ENCODE measurements at regions not wholly inside any gene's neighbourhood (a gene's known extent, or its start where the extent isn't known, plus 50 kb on each side); places are given as distances from the start of the nearest gene placed in this dataset.

DNA sequence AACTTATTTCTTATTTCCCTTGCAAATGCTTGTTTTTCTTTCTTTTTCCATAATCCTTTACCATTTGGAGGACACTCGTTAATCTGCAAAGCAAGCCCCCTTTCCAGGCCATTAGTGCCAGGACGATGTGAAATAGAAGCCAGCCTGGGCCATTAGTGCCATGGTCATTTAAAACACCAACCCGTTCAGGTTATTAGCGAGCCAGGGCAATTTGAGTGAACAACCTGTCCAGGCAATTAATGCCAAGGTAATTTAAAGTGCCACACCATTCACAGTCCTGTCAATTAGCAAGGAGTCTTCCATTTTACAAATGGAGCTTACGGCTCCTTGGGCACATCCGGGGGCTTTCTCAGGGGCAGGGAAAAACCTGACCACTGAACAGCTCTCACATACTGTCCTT lies 370.6 kb downstream of the HRH4 start:
- TF ChIP-seq GATA2 (IDR thresholded peaks at IDR 0.05; ENCODE audit: low read depth, low read length) (no peak), GATA3 (IDR thresholded peaks at IDR 0.05; ENCODE audit: low read depth, low read length) (no peak)

- TF ChIP-seq GATA3 (IDR thresholded peaks at IDR 0.05; ENCODE audit: low read depth, low read length) (no peak), GATA2 (IDR thresholded peaks at IDR 0.05; ENCODE audit: low read depth, low read length) (no peak)
These were observed 371.6 kb downstream of the HRH4 start for GRCh38 chr18:24831871-24832665.

DNA sequence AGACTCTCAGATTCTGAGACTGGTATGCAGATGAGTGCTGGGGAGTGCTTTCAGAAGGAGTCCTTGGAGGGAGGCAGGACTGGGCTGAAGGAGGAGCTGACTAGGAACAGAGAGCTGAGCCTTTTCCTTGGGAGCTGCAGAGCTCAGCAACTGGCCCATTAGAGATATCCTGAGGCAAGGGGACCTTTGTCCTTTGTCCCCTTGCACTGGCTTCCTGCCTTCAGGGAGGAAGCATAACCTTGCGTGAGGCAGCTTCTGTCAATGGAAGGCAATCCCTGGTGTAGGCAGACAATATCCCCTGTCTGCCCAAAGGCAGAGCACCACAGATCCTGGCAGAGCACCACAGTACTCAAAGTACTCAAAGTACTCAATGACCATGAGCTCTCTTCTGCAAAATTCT lies 375.3 kb downstream of the HRH4 start:
- TF ChIP-seq GATA2 (IDR thresholded peaks at IDR 0.05; ENCODE audit: low read depth, low read length) (no peak), GATA3 (IDR thresholded peaks at IDR 0.05; ENCODE audit: low read depth, low read length) (no peak)

DNA sequence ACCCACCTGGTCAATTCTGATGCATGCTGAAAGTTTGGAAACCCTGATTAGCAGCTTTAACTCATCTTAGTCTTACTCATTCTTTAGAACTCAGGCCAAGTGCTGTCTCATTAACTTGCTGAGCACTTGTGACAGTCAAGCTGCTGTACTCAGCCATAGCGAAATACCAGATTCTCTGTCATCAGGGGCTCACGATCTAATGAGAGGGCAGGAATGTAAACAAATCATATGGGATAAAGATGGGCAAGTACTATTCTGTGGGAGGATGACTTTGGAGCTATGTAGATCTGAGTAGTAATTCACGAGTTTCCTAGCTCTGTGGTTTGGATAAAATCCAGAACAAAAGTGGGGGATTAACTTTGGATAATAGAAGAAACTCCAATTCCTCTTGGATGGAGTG lies 376.6 kb downstream of the HRH4 start:
- no peak for TF ChIP-seq GATA2 (IDR thresholded peaks at IDR 0.05; ENCODE audit: low read depth, low read length)
- TF ChIP-seq GATA3 (IDR thresholded peaks at IDR 0.05; ENCODE audit: low read depth, low read length): no peak

GRCh38 chr18:24840051-24840450 lies 379.6 kb downstream of the HRH4 start:
- TF ChIP-seq GATA2 (IDR thresholded peaks at IDR 0.05; ENCODE audit: low read depth, low read length) (no peak), GATA3 (IDR thresholded peaks at IDR 0.05; ENCODE audit: low read depth, low read length) (no peak)

DNA sequence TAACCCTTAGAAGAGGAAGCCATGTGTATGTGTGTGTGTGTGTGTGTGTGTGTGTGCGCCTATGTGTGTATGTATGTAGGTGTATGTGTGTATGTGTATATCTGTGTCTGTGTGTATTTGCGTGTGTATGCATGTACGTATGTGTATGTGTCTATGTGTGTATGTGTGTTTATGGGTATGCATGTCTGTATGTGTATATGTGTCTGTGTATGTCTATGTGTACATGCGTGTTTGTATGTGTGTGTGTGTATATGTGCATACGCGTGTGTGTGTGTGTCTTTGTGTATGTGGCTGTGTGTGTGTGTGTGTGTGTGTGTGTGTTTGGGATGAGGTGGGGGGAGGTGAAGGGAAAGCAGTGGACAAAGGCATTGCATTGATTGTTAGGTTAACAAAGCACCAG lies 380.2 kb downstream of the HRH4 start:
- TF ChIP-seq GATA3 (IDR thresholded peaks at IDR 0.05; ENCODE audit: low read depth, low read length): no peak
- TF ChIP-seq GATA2 (IDR thresholded peaks at IDR 0.05; ENCODE audit: low read depth, low read length): no peak

- TF ChIP-seq GATA2 (IDR thresholded peaks at IDR 0.05; ENCODE audit: low read depth, low read length) (no peak), GATA3 (IDR thresholded peaks at IDR 0.05; ENCODE audit: low read depth, low read length) (no peak)
These were observed 381.1 kb downstream of the HRH4 start for GRCh38 chr18:24841536-24841935.

DNA sequence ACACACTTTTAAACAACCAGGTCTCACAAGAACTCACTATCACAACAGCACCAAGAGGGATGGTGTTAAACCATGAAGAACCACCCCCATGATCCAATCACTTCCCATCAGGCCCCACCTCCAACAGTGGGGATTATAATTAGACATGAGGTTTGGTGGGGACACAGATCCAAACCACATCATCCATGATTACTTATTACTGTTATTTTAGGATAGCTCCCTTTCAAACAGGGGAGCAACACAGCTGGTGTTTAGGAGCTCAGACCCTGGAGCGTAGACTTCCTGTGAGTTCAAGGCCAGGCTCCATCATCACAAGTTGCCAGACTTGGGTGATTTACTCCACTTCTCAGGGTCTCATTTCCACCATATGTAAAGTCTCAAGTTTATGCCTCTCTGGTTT lies 382.7 kb downstream of the HRH4 start:
- TF ChIP-seq GATA3 (IDR thresholded peaks at IDR 0.05; ENCODE audit: low read depth, low read length) (no peak), GATA2 (IDR thresholded peaks at IDR 0.05; ENCODE audit: low read depth, low read length) (no peak)

DNA sequence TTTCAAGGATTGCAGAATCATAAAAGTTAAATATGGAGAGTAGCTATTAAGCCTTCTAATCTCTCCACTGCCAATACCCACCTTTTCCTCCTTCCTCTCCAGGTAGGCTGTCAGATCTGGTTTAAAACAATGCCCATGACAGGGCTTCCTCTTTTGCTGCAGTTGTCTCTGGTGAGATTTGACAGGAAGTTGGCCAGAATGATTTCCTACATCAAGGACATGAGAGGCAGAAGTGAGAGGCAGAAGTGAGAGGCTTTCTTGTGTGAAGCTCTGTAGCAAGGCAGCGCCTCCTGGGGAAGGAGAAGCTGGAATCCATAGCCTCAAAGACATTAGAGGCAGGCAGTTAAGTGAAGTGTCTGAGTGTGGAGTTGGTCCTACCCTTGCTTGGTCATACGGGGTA lies 385.7 kb downstream of the HRH4 start:
- TF ChIP-seq GATA3 (IDR thresholded peaks at IDR 0.05; ENCODE audit: low read depth, low read length) (no peak), GATA2 (IDR thresholded peaks at IDR 0.05; ENCODE audit: low read depth, low read length) (no peak)

DNA sequence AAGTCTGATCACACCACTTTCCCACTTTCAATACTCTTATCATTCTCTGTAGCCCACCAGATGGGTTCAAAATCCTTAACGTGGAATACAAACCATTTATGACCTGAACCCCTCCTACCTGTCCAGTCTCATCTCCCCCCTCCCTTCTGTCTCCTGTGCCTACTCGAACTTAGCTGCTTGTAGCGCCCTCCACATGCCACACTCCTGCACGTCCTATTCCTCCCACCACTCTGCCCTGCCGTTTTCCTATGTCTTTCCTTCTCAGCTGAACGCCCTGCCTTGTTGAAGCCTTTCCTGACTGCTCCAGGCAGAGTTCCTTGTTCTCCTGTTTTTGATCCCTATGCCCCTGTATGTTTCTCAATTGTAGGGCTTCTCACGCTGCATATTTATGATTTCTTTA lies 390.1 kb downstream of the HRH4 start:
- no peak for TF ChIP-seq GATA2 (IDR thresholded peaks at IDR 0.05; ENCODE audit: low read depth, low read length)
- TF ChIP-seq GATA3 (IDR thresholded peaks at IDR 0.05; ENCODE audit: low read depth, low read length): no peak

DNA sequence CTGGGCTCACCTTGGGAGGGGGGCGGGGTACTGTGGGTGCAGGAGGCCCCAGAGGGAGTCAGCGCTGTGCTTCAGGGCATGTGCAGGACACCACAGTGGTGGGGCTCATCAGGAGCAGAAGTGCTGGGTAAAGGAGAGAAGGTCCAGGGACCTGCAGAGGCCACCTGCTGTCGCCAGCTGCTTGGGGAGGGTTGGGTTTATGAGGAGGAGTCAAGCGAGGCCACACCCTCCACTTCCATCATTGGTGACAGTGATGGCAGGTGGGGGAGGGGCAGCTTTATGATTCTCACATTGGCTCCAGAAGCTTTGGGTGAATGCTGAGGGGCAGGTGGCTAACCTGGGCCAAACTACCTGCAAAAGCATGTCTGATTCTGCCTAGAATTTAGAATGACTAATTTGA lies 392.6 kb downstream of the HRH4 start:
- TF ChIP-seq GATA3 (IDR thresholded peaks at IDR 0.05; ENCODE audit: low read depth, low read length): no peak
- no peak for TF ChIP-seq GATA2 (IDR thresholded peaks at IDR 0.05; ENCODE audit: low read depth, low read length)

DNA sequence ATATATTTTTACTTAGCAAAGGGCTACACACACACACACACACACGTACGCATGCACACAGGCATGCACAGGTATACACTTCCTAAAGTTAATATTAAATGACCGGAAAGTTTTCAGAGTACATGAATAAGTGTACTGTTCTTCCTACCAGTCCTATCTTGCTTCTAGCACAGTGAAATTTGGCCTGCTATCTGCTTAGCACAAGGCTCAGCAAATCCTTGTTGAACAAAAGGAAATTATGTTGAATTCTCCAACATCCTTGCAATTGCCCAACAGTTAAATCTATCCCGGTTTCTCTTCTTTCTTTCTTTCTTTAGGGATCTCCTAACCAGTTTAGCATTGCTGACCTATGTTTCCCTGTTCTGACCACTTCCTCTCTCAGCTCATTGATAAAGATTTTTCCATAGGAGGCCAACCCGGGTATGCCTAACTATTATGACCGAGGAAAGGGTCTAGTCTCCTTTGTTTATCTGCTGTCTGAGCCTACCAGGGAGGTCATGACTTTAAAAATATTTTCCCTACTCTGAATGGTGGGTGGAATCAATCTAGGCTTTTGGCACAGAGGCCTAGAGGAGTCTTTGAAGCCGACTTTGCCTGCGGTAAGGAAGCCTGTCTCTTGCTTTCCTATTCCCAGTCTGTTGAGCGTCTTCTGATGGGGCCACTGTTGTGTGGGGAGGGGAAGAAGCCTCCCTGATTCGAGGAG lies 400.7 kb downstream of the HRH4 start:
- TF ChIP-seq GATA2 (IDR thresholded peaks at IDR 0.05; ENCODE audit: low read depth, low read length) (no peak), GATA3 (IDR thresholded peaks at IDR 0.05; ENCODE audit: low read depth, low read length) (no peak)

GRCh38 chr18:24862201-24862816 lies 401.9 kb downstream of the HRH4 start:
- no peak for TF ChIP-seq GATA2 (IDR thresholded peaks at IDR 0.05; ENCODE audit: low read depth, low read length)
- TF ChIP-seq GATA3 (IDR thresholded peaks at IDR 0.05; ENCODE audit: low read depth, low read length): no peak

GRCh38 chr18:24868311-24868710 lies 407.9 kb downstream of the HRH4 start:
- TF ChIP-seq GATA3 (IDR thresholded peaks at IDR 0.05; ENCODE audit: low read depth, low read length) (no peak), GATA2 (IDR thresholded peaks at IDR 0.05; ENCODE audit: low read depth, low read length) (no peak)
